ENCODE measurements at regions not wholly inside any gene's neighbourhood (a gene's known extent, or its start where the extent isn't known, plus 50 kb on each side); places are given as distances from the start of the nearest gene placed in this dataset.

DNA sequence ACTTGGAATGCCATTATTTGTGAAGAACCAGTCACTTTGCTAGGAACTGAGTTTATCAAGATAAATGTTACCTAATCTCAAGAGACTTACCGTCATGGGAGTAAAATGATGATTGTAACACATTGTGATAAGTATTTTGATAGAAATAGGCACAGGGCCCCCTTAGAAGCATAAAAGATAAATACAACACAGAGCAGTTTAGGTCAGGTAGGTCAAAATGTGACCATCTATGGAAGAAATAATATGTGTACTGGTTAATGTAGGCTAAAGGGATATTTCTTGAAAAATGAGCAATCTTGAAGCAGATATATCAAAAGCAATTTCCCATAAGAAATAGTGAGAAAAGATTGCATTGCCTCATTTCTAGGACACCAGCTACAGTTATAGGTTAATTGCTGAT, 1386.8 kb upstream of the ADGRL2 start:
- TF ChIP-seq HNF4A (conservative IDR thresholded peaks at IDR 0.05) (no peak), SP1 (IDR thresholded peaks at IDR 0.05) (no peak), RAD21 (IDR thresholded peaks at IDR 0.05) (no peak), FOXA1 (IDR thresholded peaks at IDR 0.05) (no peak), TAF1 (conservative IDR thresholded peaks at IDR 0.05) (no peak), JUND (IDR thresholded peaks at IDR 0.05) (no peak), EGR1 (IDR thresholded peaks at IDR 0.05; ENCODE audit: low read depth in 2 of 2) (no peak)
- TF ChIP-seq, protein P1, sequence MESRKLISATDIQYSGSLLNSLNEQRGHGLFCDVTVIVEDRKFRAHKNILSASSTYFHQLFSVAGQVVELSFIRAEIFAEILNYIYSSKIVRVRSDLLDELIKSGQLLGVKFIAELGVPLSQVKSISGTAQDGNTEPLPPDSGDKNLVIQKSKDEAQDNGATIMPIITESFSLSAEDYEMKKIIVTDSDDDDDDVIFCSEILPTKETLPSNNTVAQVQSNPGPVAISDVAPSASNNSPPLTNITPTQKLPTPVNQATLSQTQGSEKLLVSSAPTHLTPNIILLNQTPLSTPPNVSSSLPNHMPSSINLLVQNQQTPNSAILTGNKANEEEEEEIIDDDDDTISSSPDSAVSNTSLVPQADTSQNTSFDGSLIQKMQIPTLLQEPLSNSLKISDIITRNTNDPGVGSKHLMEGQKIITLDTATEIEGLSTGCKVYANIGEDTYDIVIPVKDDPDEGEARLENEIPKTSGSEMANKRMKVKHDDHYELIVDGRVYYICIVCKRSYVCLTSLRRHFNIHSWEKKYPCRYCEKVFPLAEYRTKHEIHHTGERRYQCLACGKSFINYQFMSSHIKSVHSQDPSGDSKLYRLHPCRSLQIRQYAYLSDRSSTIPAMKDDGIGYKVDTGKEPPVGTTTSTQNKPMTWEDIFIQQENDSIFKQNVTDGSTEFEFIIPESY (IDR thresholded peaks at IDR 0.05) = no peak
- TF ChIP-seq, protein P2, sequence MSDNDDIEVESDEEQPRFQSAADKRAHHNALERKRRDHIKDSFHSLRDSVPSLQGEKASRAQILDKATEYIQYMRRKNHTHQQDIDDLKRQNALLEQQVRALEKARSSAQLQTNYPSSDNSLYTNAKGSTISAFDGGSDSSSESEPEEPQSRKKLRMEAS (IDR thresholded peaks at IDR 0.05) = no peak
- TF ChIP-seq, protein P3, sequence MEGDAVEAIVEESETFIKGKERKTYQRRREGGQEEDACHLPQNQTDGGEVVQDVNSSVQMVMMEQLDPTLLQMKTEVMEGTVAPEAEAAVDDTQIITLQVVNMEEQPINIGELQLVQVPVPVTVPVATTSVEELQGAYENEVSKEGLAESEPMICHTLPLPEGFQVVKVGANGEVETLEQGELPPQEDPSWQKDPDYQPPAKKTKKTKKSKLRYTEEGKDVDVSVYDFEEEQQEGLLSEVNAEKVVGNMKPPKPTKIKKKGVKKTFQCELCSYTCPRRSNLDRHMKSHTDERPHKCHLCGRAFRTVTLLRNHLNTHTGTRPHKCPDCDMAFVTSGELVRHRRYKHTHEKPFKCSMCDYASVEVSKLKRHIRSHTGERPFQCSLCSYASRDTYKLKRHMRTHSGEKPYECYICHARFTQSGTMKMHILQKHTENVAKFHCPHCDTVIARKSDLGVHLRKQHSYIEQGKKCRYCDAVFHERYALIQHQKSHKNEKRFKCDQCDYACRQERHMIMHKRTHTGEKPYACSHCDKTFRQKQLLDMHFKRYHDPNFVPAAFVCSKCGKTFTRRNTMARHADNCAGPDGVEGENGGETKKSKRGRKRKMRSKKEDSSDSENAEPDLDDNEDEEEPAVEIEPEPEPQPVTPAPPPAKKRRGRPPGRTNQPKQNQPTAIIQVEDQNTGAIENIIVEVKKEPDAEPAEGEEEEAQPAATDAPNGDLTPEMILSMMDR (IDR thresholded peaks at IDR 0.05; ENCODE audit: low read depth, low read length, missing input control) = no peak
- TF ChIP-seq, protein P4, sequence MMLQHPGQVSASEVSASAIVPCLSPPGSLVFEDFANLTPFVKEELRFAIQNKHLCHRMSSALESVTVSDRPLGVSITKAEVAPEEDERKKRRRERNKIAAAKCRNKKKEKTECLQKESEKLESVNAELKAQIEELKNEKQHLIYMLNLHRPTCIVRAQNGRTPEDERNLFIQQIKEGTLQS (IDR thresholded peaks at IDR 0.05) = no peak
- no peaks in the 10 kb centered on the region for H3K4me1 ChIP-seq (ENCODE audit: control insufficient read depth in 4 of 4, insufficient read depth in 4 of 4, low read length in 3 of 4)
- no peaks in the 10 kb centered on the region for H3K36me3 ChIP-seq (ENCODE audit: control insufficient read depth in 4 of 4, insufficient read depth in 3 of 4, low read depth in 1 of 4, low read length in 3 of 4)
- 83% methylated on average over 1 of the region's 1 CpG for WGBS
- no peaks in the 10 kb centered on the region for H3K27me3 ChIP-seq (ENCODE audit: control insufficient read depth in 4 of 4, insufficient read depth in 4 of 4, low read length in 3 of 4)
- no peak overlapping the region for H3K9ac ChIP-seq (ENCODE audit: low read depth in 1 of 2, low read length in 2 of 2)
- no peak for DNase-seq (ENCODE audit: low spot score)
- H3K4me3 ChIP-seq (ENCODE audit: low read depth in 1 of 3, low read length in 3 of 3) = no peak overlapping the region
- no peaks in the 10 kb centered on the region for H3K9me3 ChIP-seq (ENCODE audit: control insufficient read depth in 4 of 4, low read length in 3 of 4)
- H3K27ac ChIP-seq (ENCODE audit: low read depth in 1 of 2, low read length in 2 of 2) = no peak overlapping the region

DNA sequence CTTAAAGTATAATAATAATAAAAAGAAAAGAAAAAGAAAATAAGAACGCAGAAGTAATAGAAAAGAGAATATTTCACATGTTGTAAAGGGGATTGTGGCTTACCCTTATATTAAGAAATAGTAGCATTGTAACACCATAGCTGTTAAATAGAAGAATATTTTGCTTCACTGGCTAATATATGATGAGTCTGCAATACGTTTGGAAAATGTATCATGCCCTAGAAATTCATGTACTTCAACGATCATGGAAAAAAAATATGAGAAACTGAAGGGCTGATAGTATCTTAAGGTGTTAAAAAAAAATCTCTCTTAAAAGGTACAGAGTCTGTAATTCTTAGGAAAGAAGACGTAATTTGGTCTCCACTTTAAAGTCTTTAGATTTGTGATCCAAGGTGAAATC, 1390.5 kb upstream of the ADGRL2 start:
- Histone ChIP-seq H3K27me3 (ENCODE audit: control insufficient read depth in 4 of 4, insufficient read depth in 4 of 4, low read length in 3 of 4) (no peaks in the 10 kb centered on the region), H3K27ac (ENCODE audit: low read depth in 1 of 2, low read length in 2 of 2) (no peak overlapping the region), H3K4me1 (ENCODE audit: control insufficient read depth in 4 of 4, insufficient read depth in 4 of 4, low read length in 3 of 4) (no peaks in the 10 kb centered on the region), H3K4me3 (ENCODE audit: low read depth in 1 of 3, low read length in 3 of 3) (no peak overlapping the region), H3K9me3 (ENCODE audit: control insufficient read depth in 4 of 4, low read length in 3 of 4) (no peaks in the 10 kb centered on the region), H3K36me3 (ENCODE audit: control insufficient read depth in 4 of 4, insufficient read depth in 3 of 4, low read depth in 1 of 4, low read length in 3 of 4) (no peaks in the 10 kb centered on the region), H3K9ac (ENCODE audit: low read depth in 1 of 2, low read length in 2 of 2) (no peak overlapping the region)
- 88% methylated on average over 4 of the region's 4 CpGs for WGBS
- DNase-seq (ENCODE audit: low spot score) = no peak
- TF ChIP-seq YY1 (IDR thresholded peaks at IDR 0.05) (no peak), TAF1 (conservative IDR thresholded peaks at IDR 0.05) (no peak), RXRA (IDR thresholded peaks at IDR 0.05) (no peak), EGR1 (IDR thresholded peaks at IDR 0.05; ENCODE audit: low read depth in 2 of 2) (no peak), SP1 (IDR thresholded peaks at IDR 0.05) (no peak), HNF4A (conservative IDR thresholded peaks at IDR 0.05) (no peak), FOXA1 (IDR thresholded peaks at IDR 0.05) (no peak), JUND (IDR thresholded peaks at IDR 0.05) (no peak), NR2F2 (IDR thresholded peaks at IDR 0.05) (no peak)
- TF ChIP-seq, protein P4 (IDR thresholded peaks at IDR 0.05) = no peak
- TF ChIP-seq, protein P3 (IDR thresholded peaks at IDR 0.05; ENCODE audit: low read depth, low read length, missing input control) = no peak
- TF ChIP-seq, protein P1 (IDR thresholded peaks at IDR 0.05) = no peak
- TF ChIP-seq, protein P5, sequence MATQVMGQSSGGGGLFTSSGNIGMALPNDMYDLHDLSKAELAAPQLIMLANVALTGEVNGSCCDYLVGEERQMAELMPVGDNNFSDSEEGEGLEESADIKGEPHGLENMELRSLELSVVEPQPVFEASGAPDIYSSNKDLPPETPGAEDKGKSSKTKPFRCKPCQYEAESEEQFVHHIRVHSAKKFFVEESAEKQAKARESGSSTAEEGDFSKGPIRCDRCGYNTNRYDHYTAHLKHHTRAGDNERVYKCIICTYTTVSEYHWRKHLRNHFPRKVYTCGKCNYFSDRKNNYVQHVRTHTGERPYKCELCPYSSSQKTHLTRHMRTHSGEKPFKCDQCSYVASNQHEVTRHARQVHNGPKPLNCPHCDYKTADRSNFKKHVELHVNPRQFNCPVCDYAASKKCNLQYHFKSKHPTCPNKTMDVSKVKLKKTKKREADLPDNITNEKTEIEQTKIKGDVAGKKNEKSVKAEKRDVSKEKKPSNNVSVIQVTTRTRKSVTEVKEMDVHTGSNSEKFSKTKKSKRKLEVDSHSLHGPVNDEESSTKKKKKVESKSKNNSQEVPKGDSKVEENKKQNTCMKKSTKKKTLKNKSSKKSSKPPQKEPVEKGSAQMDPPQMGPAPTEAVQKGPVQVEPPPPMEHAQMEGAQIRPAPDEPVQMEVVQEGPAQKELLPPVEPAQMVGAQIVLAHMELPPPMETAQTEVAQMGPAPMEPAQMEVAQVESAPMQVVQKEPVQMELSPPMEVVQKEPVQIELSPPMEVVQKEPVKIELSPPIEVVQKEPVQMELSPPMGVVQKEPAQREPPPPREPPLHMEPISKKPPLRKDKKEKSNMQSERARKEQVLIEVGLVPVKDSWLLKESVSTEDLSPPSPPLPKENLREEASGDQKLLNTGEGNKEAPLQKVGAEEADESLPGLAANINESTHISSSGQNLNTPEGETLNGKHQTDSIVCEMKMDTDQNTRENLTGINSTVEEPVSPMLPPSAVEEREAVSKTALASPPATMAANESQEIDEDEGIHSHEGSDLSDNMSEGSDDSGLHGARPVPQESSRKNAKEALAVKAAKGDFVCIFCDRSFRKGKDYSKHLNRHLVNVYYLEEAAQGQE (IDR thresholded peaks at IDR 0.05) = no peak

All from liver (tissue), 8 donors.